Stimulated activated CD8-positive, alpha-beta memory T cell treated with anti-CD3 and anti-CD28 coated beads, Interleukin-12 subunit alpha, Interleukin-12 subunit beta, amount 100 ng/mL, for 1 hour (primary cell): ENCODE measurements at regions not wholly inside any gene's neighbourhood (a gene's known extent, or its start where the extent isn't known, plus 50 kb on each side); places are given as distances from the start of the nearest gene placed in this dataset.

Experiments
- DNase-seq: peaks from one replicate; pipeline ENCODE4 v3.0.0-alpha.2; 2020; ENCODE audit warnings: low read depth

GRCh38 chr5:10876006-10876744, 115.1 kb upstream of the DAP start:
- no peak for DNase-seq

GRCh38 chr5:10875201-10875768, 114.3 kb upstream of the DAP start:
- no peak for DNase-seq

GRCh38 chr5:10874541-10874940, 113.5 kb upstream of the DAP start:
- no peak for DNase-seq

- no peak for DNase-seq
Observed at GRCh38 chr5:10870791-10871190, 109.8 kb upstream of the DAP start.

- no peak for DNase-seq
Observed at GRCh38 chr5:10868956-10869355, 107.9 kb upstream of the DAP start.

GRCh38 chr5:10867389-10868303, 106.6 kb upstream of the DAP start:
- DNase-seq = no peak

- DNase-seq = no peak
Observed at GRCh38 chr5:10866913-10867312, 105.9 kb upstream of the DAP start.

- DNase-seq = peak; percentile 30
Observed at GRCh38 chr5:10863763-10864383, 102.8 kb upstream of the DAP start.

- DNase-seq = no peak
Observed at GRCh38 chr5:10862085-10862484, 101.1 kb upstream of the DAP start.

- DNase-seq = no peak
Observed at GRCh38 chr5:10861423-10861790, 100.4 kb upstream of the DAP start.

- DNase-seq = no peak
Observed at GRCh38 chr5:10860645-10861422, 99.8 kb upstream of the DAP start.

GRCh38 chr5:10860196-10860543, 99.1 kb upstream of the DAP start:
- DNase-seq = no peak

- no peak for DNase-seq
Observed at GRCh38 chr5:10859393-10860195, 98.6 kb upstream of the DAP start.

- no peak for DNase-seq
Observed at GRCh38 chr5:10858945-10859344, 97.9 kb upstream of the DAP start.

GRCh38 chr5:10858307-10858706, 97.3 kb upstream of the DAP start:
- DNase-seq = no peak

- DNase-seq = no peak
Observed at GRCh38 chr5:10857338-10857733, 96.3 kb upstream of the DAP start.

- no peak for DNase-seq
Observed at GRCh38 chr5:10856683-10857337, 95.8 kb upstream of the DAP start.

- no peak for DNase-seq
Observed at GRCh38 chr5:10856071-10856470, 95.0 kb upstream of the DAP start.

- DNase-seq = no peak
Observed at GRCh38 chr5:10854506-10855277, 93.7 kb upstream of the DAP start.

- DNase-seq = no peak
Observed at GRCh38 chr5:10853154-10853553, 92.1 kb upstream of the DAP start.
